ENCODE measurements at regions not wholly inside any gene's neighbourhood (a gene's known extent, or its start where the extent isn't known, plus 50 kb on each side); places are given as distances from the start of the nearest gene placed in this dataset.

DNA sequence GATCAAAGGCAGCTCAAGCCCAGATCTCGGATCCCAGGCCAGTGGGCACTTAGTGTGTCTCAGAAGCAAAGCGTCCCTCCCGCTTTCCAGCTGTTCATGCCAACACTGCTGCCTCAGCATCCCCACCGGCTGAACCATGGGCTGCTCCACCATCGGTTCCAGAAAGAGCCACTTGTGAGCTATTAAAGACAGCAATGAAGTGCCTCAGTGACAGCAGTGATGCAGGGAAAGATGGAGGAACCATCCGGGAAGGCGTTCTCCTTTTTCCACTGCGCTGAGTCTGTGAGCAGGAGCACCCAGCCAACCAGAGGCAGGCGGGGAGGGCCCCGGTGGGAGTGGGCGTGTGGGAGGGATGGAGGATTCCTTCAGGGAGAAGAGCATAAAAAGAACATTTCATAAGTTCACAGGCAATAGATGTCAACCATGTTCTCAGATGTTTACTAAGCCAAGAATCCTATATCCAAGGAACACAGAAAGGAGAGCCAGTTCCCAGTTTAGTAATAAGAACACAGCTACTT is 96.2 kb upstream of the MKI67 start:
- DNase-seq = no peak

DNA sequence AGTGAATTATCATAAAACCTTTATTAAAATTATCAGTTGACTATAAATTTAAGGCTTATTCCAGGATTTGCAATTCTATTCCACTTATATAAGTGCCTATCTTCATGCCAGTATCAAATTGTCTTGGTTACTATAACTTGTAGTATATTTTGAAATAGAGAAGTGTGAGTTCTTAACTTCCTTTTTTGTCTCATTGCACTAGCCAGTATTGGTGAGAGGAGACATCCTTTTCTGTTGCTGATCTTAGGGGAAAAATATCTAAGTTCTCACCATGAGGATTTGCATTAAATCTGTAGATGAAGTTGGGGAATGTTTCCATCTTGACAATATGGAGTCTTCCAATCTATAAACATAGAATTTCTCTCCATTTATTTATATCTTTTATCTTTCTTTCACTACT is 104.2 kb upstream of the MKI67 start:
- DNase-seq = no peak

DNA sequence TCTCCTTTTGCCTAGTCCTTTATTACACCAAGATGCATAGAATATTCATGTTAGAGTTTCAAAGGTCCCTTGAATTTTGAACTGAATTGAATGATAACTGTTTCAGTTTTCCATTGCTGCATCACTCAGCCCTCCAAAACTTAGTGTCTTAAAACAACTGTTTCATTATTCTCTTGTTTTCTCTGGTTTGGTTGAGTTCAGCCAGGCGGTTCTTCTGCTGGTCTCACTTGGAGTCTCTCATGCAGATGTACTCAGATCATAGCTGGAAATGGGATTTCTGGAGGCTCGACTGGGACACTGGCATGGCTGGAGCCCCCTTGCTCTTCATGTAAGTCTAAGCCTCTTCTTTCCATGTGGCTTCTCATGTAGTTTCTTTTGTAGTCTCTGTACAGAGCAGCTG is 107.2 kb upstream of the MKI67 start:
- no peak for DNase-seq

DNA sequence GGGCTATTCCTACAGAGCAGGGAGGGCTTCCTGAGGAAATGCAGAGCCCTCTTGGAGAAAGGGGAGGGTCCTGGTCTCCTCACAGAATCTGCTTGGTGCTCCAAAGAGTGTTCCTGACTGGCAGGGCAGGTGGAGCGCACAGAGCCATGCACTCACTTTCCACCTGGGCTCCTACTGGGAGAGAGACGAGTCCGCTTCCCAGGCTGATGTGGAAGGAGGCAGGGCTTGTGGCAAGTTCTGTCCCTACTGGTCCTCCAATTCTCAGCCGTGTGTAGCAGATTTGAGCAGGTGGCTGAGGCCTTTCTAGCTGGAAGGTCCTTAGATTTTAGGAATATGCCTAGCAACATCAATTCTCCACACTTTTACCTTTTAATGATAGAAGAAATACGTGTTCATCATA is 111.5 kb upstream of the MKI67 start:
- DNase-seq = no peak

DNA sequence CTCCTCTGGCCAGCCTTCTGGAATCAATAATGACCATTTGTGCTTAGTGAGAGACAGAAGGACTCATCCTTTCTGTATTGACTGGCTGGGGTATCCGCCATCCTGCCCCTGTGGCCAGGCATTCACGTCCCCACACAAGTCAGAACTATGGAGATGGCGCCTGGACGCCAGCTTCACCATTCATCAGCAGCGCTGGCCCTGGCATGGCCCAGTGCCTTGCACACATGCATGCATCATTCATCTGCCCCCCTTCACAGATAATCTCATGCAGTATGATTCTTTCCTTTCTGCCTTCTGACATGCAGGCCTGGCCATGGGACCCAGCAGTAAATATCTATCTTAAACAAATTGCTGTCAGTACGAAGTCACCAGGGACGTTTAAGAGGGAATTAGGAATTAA is 114.8 kb upstream of the MKI67 start:
- DNase-seq = no peak

DNA sequence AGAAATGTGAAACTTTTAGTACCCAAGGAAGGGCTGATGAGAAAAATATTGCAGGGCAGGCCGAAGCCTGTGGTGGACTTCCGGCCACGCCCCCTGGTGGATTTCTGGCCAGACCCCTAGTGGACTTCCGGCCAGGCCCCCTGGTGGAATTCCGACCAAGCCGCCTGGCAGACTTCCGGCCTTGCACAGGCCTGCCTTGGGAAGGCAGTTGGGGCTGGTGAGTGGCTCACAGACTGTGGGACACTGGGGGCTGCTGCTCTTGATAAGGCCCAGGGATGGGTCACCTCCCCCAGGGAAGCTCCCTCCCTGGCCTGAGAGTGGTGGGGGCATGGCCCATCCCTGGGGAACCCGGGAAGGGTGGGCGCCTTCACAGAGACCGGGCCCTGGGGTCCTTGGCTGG is 116.4 kb upstream of the MKI67 start:
- no peak for DNase-seq

DNA sequence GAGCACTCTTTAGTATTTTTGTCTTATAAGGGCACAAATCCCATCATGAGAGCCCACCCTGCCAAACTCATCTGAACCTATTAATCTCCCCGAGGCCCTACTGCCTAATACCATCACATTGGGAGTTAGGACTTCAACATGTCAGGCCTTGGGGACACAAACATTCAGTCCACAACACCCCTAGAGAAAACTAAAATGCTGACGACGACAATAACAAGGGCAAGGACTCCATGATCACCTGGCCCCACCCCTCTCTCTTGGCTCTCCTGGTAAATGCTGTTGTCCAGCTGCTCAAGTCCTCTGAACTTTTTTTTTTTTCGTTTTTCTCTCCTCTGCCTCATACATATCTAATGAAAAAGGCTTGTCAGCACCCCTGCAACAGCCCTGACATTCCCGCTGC is 118.8 kb upstream of the MKI67 start:
- no peak for DNase-seq

DNA sequence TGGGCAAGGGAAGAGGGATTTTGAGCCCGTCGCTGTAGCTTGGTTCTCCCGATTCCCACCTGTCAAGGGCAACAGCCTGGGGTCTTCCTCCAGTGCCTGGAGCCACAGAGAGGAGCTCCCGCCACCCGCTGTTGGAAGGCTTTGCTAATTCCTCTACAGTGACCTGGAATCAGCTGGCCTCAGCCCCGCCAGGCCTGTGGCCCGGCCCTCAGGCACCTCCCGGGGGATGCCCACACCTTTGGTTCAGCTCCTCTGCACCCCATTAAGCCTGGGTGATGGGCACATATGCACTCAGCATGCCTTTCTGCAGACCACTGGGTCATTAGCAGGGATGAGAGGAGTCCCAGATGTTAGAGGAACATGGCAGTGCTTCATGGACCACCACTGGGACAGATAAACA is 121.4 kb upstream of the MKI67 start:
- no peak for DNase-seq

DNA sequence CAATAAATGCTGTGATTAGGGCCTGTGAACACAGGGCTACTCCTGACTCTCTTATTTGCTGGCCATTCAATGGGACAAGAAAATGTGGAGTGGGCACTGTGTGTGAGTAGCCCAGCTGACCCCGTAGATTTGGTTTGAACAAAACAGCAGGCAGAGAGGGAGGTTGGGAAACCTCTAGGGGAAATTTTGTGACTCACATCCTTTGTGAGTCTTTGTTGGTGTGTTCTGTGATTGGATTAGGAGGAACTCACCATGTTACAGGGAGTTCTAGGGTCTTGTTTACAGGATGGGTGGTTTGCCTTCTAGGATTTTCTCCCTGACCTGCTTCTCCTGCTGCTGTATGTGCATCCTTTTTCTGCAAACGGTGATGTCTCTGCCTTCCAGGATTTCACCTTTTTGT is 128.3 kb upstream of the MKI67 start:
- DNase-seq = no peak

DNA sequence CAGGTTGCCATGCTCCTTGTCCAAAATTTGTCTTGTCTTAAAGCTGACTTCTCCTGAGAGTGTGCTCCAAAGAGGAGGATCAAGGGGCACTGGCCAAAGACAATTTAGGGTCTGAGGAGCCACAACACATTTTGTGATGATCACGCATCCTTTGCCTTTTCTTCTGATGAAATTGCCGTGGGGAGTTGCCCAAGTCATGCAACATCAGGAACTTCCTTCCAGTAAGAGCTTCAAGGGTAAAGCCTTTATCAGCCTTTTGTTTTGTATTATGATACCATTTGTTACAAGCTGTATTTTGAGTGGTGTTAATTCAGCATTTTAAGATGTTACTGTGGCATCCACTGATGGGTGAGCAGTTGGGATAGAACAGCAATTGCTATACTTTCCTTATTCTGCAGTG is 131.2 kb upstream of the MKI67 start:
- DNase-seq = no peak

DNA sequence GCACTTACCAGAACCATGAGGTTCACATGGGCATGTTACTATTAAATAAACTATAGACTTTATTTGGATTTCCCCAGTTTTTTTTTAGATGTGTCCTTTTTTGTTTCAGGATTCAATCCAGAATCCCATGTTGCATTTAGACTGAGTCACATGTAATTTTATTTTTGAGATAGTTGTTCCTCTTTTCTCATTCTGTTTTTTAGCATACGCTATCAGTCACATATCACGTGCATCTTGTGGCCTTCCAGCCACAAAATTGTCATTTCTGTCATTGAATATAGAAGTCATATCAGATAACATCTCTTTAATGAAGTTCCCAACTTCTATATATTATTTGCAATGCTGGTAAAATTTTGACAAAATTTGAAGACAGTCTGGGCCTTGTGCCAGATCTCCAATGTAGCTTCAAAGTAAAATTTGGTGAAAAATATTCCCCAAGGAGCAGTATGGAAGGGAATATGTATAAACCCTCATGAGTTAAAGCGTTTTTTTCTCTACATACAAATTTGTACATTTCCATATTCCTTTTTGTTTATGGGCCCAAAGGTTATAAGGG is 132.3 kb upstream of the MKI67 start:
- DNase-seq = no peak

DNA sequence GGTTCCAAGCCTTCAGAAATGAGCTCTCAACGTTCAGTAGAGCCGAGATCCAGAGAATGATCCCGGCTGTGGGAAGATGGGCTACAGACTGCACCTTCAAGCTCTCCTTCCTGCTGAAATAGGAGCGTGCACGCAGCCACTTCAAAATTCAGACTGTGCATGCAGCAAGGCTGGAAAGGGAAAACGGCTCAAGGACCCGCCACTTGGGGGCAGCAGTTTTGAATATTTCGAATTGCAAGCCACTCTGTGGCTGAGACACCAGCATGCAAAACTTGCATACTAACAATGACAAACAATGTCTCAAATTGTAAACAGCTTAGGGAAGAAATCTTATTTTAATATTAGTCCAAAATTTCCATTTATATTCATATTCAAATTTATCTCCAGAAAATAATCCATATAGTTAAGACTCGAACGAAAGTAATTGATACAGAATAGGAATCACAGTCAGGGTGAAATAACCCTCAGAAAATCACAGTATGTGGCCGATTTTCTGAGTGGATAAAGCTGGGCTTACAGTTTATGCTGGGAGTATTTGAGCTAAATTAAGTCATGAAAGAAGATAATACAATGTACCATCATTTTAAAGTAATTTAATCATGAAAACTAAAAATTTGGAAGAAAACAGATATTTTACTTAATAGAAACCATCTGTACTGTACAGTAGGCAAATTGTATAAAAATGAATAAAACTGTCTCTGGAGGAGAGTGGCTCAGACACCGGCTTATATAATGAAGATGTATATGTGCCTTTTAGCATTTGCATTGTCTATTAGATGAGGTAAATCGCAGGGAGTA is 137.9 kb upstream of the MKI67 start:
- DNase-seq = peak; percentile 29

DNA sequence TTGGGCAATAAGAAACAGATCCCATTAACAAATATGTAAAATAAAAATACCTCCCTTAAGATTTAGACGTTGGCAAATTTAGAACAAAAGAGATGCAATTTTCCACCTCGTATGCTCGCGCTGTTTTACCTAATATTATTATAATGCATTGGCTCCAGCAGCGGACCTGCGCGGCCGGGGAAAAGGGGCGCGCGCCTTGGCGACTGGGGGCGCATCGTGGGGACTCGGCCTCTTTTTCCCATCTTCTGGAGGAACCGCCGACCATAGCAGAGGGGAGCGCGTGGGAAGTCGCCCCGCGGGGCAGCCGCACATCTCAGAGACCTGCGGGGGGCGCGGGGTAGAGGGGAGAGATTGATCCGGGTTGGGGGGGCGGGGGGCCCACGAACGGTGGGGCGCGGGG is 139.4 kb upstream of the MKI67 start:
- no peak for DNase-seq

DNA sequence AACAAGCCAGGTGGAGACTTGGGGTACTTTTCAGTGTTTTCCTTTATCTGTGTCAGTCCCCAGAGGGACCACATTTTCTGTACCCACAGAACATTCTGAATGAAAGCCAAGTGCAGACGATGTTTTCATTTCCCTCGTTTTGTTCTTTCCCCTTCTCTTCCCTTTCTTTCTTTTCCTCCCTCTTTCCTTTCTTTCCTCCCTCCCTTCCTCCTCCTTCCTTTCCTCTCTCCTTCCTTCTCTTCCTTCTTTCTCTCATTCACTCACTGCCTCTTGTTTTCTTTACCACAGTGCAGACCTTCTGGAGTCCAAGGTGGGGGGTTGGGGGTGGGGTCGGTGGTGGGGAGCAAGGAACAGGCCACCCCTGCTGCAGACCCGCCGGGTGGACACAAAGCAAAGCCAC is 141.4 kb upstream of the MKI67 start:
- DNase-seq = no peak

DNA sequence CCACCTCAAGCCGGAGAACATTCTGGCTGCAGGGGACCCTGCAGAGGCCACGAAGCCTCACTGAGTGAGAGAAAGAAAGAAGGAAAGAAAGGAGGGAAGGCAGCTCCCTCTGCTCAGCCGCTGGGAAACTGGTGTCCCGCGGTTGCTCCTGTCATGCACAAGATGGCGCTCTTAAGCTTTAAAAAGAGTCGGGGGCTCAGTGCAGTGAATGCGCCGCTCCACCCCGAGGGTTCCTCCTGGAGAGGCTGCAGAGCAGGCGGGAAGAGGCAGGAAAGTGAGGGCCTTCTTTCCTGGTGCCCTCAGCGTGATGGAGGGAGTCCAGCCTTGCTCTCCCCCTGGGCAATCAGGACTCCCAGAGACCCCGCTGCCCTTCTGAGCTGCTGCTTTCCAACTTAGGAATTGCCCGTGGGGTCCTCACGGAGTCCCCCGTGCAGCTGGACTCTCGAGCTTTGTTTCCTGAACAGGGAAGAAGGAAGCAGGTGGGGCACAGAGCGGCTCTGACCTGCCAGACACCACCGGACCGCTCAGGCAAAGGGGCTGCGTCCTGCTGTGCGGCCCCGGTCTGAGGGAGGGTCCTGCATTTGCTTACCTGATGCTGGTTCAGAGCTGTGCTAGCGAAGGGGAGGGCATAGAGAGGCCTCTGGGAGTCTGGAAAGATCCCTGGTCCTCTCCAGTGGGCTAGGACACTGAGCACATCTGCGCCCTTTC is 141.9 kb upstream of the MKI67 start:
- peak; percentile 43 for DNase-seq

DNA sequence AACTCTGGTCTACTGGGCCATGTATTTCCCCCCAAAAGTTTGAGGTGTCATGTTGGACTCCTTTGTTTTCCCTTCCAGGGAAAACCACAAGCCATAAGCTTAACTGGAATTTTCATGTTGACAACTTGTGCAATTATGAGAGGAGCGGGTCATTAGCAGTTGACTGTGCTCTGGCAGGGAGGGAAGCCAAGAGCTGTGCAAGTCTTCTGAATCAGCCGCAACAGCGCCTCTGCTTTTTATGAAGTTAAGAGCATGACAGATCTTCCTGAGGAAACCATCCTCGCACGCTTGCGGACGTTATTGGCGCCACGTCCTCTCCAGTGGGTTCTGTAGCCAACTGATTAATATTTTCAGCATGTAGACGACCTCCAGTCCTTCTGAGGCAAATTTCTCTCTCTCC is 148.7 kb upstream of the MKI67 start:
- DNase-seq = peak; percentile 72

DNA sequence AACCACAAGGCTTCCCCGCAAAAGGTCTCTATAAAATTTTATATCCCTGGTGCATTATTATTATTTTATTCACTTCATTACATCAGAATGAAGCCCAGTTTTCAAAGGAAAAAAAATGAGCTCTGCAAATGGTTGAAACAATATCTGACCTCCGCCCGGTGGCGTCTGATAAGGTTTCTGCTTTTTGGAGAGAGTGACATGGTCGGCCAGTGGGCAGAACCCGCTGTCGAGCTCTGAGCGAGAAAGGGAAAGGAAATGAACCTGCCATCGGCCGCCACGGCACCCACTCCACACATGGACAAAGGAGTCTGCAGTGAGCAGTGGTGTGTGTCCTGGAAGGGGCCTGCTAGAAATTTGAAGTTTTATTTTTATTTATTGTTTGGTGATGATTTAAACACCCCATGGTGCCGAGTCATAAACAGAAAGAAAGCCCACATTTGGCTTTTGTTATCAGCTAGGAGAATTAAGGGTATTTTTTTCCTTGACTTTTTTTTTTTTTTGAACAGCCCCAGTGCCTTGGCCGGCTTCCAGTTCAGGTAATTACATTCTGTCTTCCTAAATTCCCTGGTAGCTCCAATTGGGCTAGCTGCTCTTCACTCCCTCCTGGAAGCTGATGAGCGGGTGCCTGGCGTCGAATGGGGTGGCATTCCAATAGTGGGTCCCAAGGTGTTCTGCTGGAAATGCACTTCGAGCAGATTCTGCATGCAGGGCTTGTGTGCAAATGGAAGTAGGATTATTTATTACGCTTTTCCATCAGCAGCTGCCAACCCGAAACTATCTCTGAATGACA is 149.4 kb upstream of the MKI67 start:
- DNase-seq = no peak

DNA sequence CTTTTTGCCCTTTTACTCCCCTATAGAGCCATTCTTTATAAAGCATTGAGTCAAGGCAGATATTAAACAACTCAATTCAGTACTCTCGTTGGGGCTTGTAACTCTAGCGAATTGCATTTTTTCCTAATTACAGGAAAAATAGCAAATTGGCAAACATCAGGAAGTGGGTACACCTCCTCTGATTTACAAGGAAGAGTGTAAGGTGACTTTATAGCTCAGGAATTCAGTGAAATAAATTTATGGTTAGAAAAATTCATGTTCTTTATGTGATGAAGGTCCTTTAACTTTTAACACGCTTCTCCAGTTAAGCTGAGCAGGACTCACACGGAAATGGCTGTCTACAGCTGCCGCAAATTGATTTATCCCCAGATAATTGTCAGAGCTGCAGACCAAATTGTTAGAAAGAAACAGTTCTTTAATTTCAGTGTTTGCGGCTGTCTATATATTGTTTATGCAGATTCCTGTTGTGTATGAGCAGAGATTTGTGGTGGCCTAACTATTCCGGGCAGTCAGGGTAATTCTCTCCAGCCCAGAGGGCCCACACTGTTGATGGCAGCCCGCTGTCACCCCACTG is 151.1 kb upstream of the MKI67 start:
- peak; percentile 7 for DNase-seq

DNA sequence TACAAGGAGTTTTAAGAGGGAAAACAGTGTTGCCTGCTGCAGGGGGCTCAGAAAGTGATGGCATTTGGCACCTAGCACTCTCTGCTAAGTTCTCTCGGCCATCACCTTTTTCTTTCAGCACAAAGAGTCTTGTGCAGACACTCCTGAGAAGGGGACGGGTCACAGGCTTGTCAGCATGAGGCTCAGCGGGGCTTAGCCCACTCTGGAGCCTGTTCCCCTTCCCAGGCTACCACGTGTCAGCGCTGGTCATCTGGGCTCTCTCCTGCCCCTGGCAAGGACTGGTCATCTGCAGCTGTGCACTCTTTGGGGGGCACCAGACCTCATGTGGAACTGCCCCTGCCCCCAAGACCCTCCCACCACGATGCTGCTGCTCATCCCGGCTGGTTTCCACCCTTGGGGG is 152.1 kb upstream of the MKI67 start:
- DNase-seq = no peak

DNA sequence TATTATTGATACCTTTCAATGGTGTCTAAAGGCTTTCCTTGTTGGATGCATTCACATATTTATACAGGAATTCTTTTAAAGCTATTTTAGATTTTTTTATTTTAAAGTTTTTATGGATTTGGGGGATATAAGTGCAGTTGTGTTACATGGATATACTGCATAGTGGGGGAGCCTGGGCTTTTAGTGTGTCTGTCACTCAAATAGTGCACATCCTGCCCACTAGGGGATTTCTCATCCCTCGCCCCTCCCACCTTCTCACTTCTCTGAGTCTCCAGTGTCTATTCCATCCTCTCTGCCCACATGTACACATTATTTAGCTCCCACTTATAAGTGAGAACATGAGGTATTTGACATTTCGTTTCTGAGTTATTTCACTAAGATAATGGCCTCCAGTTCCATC is 154.0 kb upstream of the MKI67 start:
- no peak for DNase-seq

DNA sequence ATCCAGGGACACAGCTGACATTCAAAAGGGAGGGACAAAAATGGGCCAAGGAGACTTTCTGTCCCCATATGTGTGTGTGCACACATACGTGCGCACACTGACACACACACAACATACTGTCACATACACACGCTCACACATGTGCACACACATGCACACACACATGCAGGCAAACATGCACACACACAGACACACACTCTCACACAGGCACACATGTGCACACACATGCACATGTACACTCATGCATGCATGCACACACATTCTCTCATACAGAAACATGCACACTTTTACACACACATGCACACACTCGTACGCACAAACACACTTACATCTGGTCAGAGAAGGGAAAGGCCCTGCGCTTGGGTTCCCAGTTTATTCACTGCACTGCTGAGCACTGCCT is 155.1 kb upstream of the MKI67 start:
- no peak for DNase-seq

DNA sequence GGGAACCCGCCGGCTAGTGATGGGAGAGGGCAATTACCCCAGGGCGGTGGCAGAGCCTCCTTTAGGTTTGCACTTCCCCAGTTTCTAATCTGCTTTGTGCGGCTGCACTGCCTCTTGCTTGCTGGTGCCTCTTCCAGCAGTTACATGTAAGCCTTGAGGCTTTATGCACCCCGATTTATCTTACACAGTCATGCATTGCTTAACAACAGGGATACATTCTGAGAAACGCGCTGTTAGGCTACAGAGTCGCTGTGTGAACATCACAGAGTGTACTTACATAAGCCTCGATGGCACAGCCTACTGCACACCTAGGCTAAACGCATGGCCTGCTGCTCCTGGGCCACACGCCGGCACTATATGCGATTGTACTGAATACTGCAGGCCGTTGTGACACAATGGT is 155.6 kb upstream of the MKI67 start:
- no peak for DNase-seq

DNA sequence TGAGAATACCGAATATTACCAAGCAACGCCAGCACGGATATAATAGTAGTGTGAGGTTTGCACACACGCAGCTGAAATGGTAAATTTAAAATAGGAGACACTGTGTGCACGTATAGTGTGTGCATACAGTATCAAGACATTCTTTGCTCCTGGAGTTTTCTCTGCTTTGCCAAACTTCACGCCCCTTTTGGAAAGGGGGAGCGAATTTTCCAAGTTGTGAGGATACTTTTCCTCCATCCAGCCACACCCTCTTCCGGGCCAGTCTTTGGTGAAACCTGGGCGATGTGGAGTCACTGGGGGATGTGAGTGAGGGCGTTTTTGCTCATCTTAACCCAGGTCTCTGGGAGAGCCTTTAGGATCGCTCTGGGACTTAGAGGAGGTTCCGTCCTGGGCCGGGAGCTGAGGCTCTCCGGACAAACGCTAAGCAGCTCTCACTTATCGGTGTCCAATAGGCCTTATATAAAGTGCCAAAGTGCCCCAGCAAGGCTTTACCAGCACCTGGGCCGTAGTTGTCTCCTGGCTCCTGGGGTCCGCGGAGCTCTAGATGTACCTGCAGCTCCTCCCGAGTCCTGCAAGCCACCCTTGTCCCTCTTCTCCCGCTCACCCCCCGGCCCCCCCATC is 160.0 kb upstream of the MKI67 start:
- no peak for DNase-seq

Measured in fibroblast of upper back skin (primary cell).